HG02981 (cell line): ENCODE measurements at regions not wholly inside any gene's neighbourhood (a gene's known extent, or its start where the extent isn't known, plus 50 kb on each side); places are given as distances from the start of the nearest gene placed in this dataset.
A peak's percentile ranks its signal among the peaks of the same experiment; 100 is the strongest.

Experiments used
- ATAC-seq: cut with Tn5 transposase; IDR thresholded peaks from one replicate; pipeline ENCODE4 v1.9.1; 2021; ENCODE audit warnings: mild to moderate bottlenecking, moderate library complexity; ENCODE audit not compliant: unreplicated experiment

DNA sequence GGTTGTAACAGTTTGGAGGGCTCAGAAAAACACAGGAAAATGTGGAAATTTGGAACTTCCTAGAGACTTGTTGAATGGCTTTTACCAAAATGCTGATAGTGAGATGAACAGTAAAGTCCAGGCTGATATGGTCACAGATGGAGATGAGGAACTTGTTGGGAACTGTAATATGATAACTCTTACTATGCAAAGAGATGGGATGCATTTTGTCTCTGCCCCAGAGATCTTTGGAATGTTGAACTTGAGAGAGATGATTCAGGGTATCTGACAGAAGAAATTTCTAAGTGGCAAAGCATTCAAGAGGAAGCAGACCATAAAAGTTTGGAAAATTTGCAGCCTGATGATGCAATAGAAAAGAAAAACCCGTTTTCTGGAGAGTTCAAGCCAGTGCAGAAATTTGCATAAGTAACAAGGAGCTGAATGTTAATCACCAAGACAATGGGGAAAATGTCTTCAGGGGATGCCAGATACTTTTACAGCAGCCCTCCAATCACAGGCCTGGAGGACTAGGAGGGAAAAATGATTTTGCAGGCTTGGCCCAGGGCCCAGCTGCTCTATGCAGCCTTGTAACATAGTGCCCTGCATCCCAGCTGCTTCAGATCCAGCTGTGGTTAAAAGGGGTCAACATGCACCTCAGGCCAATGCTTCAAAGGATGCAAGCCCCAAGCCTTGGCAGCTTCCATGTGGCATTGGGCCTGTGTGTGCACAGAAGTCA lies 572.7 kb upstream of the ATP2B1 start:
- ATAC-seq = no peak

DNA sequence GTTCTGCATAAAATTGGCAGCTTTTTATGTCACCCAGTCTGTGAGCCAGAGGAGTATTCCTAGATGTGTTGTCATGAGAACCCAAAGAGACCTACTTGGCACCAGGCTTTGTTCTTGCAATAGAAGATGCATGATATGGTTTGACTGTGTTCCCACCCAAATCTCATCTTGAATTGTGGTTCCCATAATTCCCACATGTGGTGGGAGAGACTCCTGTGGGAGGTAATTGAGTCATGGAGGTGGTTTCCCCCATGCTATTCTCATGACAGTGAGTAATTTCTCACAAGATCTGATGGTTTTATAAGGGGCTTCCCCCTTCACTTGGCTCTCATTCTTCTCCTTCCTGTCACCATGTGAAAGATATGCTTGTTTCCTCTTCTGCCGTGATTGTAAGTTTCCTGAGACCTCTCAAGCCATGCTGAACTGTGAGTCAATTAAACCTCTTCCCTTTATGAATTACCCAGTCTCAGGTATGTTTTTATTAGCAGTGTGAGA lies 572.0 kb upstream of the ATP2B1 start:
- peak; percentile 74 for ATAC-seq

DNA sequence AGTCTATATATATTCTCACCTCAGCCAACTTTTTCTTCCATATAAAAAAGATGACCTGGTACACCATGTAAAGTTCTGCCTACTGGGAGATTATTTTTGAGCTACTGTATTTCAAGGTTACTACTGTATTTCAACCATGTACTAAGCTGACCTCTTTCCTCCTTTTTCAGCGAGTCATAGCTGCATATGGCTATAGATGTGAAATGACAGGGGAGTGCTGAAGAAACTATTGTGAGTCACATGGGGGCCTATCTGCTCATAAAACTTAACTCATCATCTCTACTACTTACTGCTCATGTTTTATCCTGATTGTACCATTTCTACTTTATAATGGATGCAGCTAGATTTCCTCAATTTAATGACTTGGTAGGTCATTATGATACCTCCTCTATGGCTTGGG lies 571.4 kb upstream of the ATP2B1 start:
- peak; percentile 30 for ATAC-seq

GRCh38 chr12:90275088-90275487 lies 566.5 kb upstream of the ATP2B1 start:
- no peak for ATAC-seq

- no peak for ATAC-seq
Measured at GRCh38 chr12:90274407-90274806, 565.8 kb upstream of the ATP2B1 start.

GRCh38 chr12:90268574-90268973 lies 559.9 kb upstream of the ATP2B1 start:
- peak; percentile 71 for ATAC-seq

GRCh38 chr12:90262251-90262650 lies 553.6 kb upstream of the ATP2B1 start:
- no peak for ATAC-seq

- no peak for ATAC-seq
Measured at GRCh38 chr12:90261283-90261682, 552.6 kb upstream of the ATP2B1 start.

DNA sequence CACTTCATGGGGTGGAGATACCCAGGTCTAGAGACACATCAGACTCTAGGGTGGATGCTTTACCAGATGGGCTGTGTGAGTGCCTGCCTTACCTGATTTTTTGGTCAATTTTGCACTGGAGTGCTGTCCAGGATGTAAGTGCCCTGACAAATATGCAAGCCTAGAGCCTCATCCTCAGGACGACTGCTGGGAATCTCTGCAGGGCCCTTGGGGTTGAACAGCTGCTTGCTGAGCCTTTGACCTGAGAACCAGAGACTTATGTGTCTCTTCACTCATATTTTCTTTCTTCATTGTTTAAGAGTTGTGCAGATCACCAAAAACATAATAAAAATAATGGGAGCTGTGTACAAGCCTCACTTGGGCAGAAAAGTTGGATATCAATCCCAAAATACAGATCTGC lies 551.5 kb upstream of the ATP2B1 start:
- ATAC-seq = no peak

- ATAC-seq = no peak
Measured at GRCh38 chr12:90257927-90258624, 549.4 kb upstream of the ATP2B1 start.

DNA sequence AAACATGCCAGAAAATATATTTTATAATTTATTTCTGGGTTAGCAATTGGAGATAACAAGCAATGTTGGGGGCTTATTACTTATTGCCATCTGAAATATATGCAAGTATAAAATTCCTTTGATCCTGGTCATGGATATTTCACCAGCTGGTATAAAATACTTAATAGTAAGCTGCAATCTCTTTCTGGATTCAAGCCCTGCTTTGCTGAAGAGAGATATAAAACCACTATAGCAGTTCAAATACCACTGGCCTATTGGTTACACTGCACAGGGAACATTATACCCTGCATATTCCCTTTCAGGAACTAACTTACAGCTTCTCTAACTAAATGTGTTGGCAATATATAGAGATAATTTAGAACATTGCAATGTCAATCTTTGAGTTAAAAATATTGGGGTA lies 546.2 kb upstream of the ATP2B1 start:
- ATAC-seq = no peak

GRCh38 chr12:90253674-90254181 lies 545.1 kb upstream of the ATP2B1 start:
- peak; percentile 99 for ATAC-seq

DNA sequence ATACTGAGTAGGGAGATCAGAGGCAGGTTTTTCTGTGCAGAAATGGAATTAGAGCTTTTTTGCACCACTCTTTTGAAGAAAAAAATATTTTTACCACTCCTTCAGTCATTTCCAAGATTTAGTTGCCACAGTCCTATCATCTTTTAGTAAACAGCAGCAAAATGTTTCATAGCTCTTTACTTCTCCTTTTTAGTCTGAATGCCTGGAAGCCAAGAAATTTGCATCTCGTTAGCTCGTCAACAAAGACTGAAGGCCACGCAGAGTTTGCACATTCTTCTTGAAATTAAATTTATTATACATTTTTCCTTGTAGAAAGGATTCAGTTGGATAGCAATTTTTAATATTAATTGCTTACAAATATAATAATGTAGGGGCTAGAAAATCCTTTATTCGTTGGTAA lies 544.5 kb upstream of the ATP2B1 start:
- ATAC-seq = peak; percentile 35

- ATAC-seq = no peak
Measured at GRCh38 chr12:90250766-90251165, 542.1 kb upstream of the ATP2B1 start.

- no peak for ATAC-seq
Measured at GRCh38 chr12:90250042-90250441, 541.4 kb upstream of the ATP2B1 start.

DNA sequence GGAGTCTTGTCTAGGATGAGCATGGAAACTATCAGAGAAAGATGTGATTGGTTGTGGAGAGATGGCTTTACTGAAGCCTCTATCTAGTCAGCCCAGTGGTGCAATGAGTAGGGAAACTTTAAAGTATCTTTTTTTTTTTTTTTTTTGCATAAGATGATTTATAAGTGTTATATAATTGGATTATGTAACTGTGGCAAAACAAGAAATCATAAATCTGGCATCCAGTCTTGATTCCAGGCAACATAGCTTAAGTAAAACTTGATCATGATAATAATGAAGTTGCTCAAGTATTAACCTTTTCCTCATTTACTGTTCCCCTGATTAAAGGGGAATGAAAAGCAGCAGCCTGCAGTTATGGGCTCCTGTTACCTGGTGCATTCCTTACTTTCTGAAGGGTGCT lies 538.0 kb upstream of the ATP2B1 start:
- ATAC-seq = no peak

DNA sequence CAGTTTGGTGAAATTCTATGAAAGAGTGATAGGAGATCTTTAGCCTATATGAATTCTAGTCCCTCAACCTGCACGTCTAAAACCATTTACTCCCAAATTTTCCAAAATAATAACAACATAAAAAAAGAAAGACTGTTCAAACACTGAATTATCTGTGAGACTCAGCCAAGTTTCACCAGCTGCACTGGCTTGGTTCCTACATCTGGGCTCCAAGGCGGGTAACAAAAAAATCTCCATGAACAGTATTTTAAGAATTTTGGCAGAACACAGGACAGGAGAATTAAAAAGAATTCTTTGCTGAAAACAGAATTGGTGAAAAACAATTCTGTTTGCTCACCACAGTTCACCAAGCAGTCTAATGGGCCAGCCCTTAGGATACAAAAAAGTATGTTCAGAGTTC lies 536.8 kb upstream of the ATP2B1 start:
- ATAC-seq = no peak

DNA sequence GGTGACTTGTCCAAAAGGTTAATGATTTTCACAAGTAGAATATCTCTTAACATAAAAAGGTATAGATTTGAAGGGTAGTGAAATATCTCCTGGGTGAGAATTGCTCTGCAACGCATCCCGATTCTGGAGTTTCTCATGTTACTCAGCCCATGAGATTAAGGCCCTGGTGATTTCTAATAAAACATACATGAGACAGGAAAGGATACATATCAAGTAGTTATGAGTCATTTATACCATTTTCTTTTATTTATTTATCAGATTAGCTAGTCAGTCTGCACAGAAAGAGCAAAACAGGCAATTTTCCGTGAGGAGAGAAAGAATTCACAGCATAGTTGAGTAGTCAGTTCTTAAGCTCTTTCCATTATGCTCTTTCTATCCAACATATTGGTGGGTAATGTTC lies 535.6 kb upstream of the ATP2B1 start:
- ATAC-seq = no peak

DNA sequence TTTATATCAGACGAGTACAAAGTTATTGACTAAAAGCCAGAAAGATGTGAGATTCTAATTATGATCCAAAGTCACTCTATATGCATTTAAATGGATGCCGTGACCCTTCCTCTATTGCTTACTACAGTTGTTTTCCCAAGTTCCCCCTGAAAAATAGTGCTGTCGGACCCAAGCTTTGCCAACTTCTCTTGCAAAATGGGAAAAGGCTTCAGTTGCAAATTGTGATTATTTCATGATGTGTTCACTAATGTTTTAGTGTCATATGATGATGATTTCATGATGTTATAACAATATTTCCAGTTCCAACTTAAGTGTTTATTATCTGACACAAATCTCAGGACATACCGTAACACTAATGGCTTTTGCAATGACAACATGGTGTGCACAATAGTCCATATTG lies 534.6 kb upstream of the ATP2B1 start:
- no peak for ATAC-seq

GRCh38 chr12:90239732-90240260 lies 531.2 kb upstream of the ATP2B1 start:
- no peak for ATAC-seq

DNA sequence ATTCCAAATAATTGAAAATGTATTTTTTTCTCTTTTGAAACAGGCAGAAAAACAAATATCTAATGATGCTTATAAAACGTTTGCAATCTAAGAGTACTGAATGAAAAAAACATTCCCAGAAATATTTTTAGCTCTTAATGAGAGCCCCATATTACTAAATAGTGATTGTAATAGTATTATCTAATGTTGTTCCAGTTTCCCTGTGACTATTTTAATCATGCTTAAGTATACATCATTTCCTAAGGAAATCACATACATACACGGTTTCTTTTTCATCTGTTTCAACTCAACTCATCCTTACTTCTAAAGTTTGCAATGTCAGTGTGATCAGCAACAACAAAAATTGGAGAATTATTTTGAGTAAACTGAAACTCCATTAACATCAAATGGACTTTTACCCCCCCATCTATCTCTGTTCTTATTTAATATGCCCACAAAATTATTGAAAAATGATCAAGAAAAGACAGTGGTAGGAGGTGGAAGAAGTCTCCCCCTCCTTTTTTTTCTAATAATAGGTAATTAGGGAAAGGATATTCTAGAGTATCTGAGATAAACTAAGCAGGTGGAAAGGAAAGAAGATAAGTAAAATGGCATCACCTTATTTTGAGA lies 530.1 kb upstream of the ATP2B1 start:
- no peak for ATAC-seq

GRCh38 chr12:90237841-90238240 lies 529.2 kb upstream of the ATP2B1 start:
- ATAC-seq = no peak
